ENCODE measurements at regions not wholly inside any gene's neighbourhood (a gene's known extent, or its start where the extent isn't known, plus 50 kb on each side); places are given as distances from the start of the nearest gene placed in this dataset.

GRCh38 chr3:102933377-102933776, 498.6 kb downstream of the ZPLD1 start:
- TF ChIP-seq FOXA1 (IDR thresholded peaks at IDR 0.05): no peak
- no peak for TF ChIP-seq LEF1 (IDR thresholded peaks at IDR 0.05; ENCODE audit: borderline replicate concordance)
- TF ChIP-seq ZNF384 (IDR thresholded peaks at IDR 0.05): no peak
- no peak for TF ChIP-seq HDGF (IDR thresholded peaks at IDR 0.05; ENCODE audit: borderline replicate concordance)
- TF ChIP-seq SUZ12 (IDR thresholded peaks at IDR 0.05): no peak
- TF ChIP-seq FOXM1 (IDR thresholded peaks at IDR 0.05; ENCODE audit: borderline replicate concordance): no peak
- no peak for TF ChIP-seq L3MBTL2 (conservative IDR thresholded peaks at IDR 0.05)
- no peak for TF ChIP-seq PKNOX1 (IDR thresholded peaks at IDR 0.05)
- TF ChIP-seq ELF4 (IDR thresholded peaks at IDR 0.05): no peak
- TF ChIP-seq FOXK2 (IDR thresholded peaks at IDR 0.05): no peak
- no peak for TF ChIP-seq CTBP1 (IDR thresholded peaks at IDR 0.05; ENCODE audit: borderline replicate concordance)

Measured in HEK293T (cell line).